Activated CD4-positive, alpha-beta T cell treated with anti-CD3 and anti-CD28 coated beads, Interleukin-2, Interleukin-4, amounts not matched to agents 100 ng/mL and 50 ng/mL, durations not matched to agents 16 hours and 8 hours (primary cell): ENCODE measurements at regions not wholly inside any gene's neighbourhood (a gene's known extent, or its start where the extent isn't known, plus 50 kb on each side); places are given as distances from the start of the nearest gene placed in this dataset.
"Not testable (repeated sequence)": the region's sequence is repeated elsewhere in the genome, so short reads cannot be mapped to it uniquely, and the experiment has no call there.

Experiments used
- DNase-seq: peaks from one replicate; pipeline ENCODE4 v3.0.0-alpha.2; 2020; ENCODE audit warnings: low spot score

DNA sequence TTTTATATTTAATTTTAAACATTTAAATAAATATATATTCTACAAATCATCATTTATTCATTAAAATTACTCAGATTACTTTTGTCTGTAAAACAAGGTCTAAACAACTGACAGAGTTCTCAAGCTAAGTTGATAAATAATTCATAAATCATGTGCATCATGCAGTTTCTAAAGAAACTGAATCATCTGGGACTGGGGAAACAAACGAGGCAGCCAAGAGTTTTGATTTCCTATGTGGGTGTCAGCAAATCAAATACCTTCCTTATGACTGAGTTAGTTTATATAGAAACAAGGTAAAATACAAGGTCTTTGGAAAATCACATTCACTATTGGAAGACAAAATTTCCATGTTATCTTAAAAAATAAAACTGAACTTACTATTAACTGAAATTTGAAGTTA is 149.9 kb upstream of the BEND6 start:
- no peak for DNase-seq

DNA sequence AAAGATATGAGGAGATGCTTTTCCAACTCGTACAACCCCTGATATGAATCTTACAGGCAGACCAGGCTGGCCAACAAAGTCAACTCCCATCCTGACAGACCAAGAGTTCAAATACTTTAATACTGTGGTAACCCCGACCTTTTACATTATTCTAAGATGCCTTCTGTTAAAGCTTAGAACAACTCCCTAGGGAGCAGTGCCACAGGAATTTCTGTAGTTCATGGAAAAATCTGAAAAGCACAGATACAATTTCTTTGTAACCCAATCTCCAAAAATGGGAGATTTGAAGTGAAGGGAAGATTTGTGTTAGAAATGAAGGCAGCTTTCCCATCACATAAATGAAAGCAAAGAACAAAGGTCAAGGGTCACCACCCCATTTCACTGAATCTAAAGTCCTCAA is 151.3 kb upstream of the BEND6 start:
- DNase-seq = no peak

DNA sequence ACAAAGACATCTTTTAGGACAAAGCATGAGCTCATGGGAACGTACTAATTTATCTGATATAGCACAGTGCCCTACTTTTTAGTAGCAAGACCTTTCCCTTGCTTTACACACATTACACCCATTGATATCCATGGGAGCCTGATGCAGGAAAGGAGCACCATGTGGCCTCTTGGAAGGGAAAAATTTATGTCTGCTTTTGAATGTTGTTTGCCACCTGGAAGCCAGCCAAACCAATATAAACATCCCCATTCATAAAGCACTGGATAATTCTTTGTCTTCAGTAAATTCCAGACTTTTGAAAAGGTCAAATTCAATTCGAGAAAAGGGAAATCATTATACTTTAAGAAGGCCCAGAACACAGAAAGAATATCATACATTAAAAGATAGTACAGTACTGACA is 152.3 kb upstream of the BEND6 start:
- no peak for DNase-seq

DNA sequence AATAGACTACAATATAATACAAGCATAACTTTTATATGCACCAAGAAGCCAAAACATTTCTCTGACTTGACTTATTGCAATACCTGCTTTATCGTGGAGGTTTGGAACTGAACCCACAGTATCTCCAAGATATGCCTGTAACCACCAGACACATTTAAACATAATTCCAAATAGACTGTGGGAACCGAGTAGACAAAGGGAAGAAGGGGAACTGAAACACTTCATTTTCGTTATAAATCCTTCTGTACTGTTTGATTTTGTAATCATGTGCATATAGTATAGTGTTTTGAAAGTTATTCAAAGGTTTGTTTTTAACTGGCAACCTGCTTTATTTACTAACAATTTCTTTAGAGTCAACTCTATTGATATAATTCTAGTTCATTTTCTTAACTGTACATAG is 154.9 kb upstream of the BEND6 start:
- DNase-seq = no peak

DNA sequence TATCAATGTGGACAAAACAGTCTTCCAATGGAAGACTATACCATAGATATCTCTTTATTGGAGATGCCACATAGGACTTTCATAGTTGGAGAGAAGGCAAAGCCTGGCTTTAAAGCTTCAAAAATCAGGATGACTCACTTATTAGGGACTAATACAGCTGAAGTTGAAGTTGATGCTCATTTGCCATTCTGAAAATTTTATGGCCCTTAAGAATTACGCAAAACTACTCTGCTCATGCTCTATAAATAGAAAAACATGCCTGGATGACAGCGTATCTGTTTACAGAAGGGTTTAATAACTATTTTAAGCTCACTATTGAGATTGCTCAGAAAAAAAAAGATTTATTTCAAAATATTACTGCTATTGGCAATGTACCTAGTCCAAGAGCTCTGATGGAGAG is 155.5 kb upstream of the DST start:
- DNase-seq = no peak

DNA sequence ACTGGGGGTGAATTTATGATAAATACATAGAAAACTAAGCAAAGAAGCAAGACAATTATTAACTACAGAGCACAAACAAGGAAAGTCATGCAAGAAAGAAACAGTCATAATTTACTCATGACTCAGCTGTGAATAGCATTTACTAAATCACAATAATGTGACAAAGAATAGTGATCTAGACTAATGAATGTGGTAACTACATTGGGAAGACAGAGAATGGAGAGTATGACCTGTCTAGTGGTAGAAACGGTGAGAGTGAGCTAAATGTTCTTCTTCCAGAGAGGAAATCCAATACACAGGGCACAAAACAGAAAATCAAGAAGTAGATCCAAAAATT is 153.5 kb upstream of the DST start:
- no peak for DNase-seq

DNA sequence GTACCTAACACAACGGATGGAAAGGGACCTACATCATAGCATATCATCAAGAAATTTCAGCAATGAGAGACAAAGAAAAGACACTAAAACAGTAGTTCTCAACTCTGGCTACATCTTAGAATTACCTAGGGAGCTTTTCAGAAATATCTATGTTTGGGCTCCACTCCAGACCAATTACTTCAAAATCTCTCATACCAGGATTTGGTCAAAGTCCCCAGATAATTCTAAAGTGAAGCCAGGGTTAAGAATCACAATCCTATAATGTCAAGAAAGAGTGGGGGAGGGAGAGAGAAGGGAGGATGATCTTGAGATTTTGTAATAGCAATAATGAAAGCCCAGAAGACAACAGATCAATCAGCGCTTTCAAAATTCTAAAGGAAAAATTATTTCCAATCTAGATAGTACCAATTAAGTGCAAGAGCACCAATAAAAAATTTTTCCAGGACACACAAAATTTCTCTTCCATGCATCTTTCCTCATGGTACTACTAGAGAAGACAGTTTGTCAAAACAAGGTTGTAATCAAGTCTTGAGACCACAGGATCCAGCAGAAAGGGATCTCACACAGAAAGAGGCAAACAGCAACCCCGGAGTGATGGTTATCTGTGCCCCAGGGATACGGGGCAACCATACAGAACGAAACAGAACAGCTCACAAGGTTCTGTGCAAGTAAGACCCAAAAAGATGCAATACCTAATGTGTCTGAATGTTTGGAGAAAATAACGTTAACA is 152.9 kb upstream of the DST start:
- DNase-seq = no peak

DNA sequence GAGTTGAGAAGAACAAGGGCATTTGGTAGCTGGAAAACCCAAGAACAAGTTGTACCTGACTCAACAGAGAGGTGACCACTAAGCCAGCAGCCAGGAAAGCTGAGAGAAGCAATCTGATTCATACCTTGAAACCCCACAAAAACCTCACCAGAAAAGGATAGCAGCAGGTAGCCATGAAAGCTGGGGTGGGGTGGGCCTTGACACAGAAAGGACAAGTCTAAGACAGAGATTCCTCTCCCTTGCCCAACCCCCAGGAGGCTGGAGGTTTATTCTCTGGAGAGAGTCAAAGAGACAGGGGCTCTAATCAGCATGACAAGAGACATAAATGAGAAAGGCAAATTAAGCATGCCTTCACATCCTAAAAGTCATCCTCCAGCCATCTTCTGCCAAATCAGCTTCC is 151.7 kb upstream of the DST start:
- DNase-seq = no peak

DNA sequence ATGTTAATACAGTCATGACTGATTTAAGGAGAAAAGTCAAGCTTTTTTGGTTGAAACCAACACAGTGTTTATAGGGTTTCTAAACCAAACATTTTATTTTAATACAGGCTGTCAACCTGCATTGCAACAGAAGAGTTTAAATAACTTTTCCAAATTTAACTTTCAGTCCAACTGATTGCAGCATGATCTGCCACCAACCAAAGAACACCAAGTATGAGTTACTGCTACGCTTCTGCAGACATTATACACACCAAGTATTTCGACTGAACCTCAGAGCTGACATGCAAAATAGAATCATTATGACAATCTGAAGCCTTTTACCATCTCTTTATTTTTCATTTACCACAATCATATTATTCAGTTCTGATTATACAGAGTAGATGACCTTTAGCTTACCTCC is 151.2 kb upstream of the DST start:
- DNase-seq = no peak

DNA sequence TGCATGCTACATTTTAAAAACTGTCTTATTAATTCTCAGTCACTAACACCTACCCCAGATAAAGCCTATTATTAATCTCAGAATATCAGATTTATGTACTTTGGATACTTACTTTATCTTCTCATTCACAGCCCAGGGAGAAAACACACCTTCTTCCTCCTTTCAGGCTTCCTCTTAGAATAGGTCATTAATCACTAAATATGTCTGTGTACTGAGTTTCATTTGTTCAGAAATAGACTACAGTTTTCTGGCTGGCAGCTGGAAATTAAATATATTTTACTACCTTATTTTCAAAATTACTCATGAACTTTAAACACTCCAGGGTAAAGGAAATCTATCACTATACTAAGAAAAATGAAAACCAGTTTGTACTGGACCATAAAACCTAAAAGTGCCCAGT is 147.7 kb upstream of the DST start:
- DNase-seq = no peak

DNA sequence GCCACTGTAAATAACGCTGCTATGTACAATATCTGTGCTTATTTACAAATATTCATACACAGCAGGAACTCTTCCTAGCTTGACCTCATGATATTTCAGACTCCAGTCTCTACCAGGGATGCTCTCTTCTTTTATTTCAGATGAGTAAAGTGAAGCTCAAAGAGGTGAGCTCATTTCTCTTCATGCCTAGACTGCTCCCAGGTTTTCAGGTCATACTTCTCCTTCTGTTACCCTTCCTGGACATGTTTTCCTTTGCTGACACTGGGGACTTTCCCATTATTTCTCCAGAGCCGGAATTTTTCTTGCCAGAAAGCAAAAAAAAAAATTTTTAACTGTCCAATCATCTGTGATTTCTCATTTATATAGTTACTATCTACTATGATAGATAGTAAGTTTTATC is 147.2 kb upstream of the DST start:
- DNase-seq = no peak

DNA sequence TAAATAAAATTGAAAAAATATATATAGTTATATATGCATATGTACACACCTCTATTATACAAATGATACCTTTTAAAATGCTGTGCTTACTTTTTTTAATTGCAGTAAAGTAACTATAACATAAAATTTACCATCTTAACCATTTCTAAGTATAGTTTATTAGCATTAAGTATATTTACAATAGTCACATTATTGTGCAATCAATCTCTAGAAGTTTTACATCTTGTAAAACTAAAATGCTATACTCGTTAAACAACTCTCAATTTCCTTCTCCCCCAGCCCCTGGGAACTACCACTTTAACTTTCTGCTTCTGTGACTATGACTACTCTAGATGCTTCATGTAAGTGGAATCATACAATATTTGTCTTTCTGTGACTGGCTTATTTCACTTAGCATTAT is 146.7 kb upstream of the DST start:
- no peak for DNase-seq

DNA sequence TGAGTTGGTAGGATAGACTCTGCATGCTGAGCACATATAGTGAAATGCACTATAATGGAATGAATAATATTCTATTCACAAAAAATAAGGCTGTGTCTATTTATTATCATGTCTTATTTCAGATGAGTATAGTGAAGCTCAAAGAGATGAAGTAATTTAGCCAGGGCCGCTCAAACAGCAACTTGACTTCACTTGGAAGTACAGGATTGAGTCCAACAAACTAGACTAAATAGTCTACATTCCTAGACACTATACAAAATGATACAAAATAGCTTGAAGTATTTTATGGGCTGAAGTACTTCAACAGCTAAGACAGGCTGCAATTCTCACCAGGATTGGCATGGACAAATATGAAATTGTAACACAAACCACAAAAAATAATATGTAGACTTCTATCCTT is 144.5 kb upstream of the DST start:
- DNase-seq = no peak

DNA sequence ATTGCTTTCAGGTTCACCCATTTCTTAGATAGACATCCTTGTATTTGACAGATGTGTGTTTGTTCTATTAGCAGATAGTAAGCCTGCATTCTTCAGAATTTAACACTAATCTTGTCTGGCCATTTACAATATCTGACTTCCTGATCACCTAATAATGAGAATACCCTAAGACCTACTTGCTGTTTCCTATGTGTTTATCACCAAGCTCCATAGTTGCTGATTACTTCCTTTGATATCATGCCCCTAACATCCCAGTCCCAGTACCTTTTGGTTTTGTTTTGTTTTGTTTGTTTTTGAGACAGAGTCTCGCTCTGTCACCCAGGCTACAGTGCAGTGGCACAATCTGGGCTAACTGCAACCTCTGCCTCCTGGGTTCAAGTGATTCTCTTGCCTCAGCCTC is 143.6 kb upstream of the DST start:
- DNase-seq = no peak

DNA sequence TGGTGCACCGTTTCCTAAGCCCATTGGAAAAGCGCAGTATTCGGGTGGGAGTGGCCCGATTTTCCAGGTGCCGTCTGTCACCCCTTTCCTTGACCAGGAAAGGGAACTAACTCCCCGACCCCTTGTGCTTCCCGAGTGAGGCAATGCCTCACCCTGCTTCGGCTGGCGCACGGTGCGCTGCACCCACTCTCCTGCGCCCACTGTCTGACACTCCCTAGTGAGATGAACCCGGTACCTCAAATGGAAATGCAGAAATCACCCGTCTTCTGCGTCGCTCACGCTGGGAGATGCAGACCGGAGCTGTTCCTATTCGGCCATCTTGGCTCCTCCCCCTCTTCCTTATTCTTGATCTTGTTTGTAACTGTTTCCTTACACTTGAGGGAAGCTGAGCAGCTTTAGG is 142.8 kb upstream of the DST start:
- not testable (repeated sequence) for DNase-seq

DNA sequence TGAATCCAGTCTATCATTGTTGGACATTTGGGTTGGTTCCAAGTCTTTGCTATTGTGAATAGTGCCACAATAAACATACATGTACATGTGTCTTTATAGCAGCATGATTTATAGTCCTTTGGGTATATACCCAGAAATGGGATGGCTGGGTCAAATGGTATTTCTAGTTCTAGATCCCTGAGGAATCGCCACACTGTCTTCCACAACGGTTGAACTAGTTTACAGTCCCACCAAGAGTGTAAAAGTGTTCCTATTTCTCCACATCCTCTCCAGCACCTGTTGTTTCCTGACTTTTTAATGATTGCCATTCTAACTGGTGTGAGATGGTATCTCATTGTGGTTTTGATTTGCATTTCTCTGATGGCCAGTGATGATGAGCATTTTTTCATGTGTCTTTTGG is 137.4 kb upstream of the DST start:
- not testable (repeated sequence) for DNase-seq

DNA sequence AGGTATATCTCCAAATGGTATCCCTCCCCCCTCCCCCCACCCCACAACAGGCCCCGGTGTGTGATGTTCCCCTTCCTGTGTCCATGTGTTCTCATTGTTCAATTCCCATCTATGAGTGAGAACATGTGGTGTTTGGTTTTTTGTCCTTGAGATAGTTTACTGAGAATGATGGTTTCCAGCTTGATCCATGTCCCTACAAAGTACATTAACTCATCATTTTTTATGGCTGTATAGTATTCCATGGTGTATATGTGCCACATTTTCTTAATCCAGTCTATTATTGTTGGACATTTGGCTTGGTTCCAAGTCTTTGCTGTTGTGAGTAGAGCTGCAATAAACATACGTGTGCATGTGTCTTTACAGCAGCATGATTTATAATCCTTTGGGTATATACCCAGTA is 135.8 kb upstream of the DST start:
- DNase-seq = not testable (repeated sequence)

DNA sequence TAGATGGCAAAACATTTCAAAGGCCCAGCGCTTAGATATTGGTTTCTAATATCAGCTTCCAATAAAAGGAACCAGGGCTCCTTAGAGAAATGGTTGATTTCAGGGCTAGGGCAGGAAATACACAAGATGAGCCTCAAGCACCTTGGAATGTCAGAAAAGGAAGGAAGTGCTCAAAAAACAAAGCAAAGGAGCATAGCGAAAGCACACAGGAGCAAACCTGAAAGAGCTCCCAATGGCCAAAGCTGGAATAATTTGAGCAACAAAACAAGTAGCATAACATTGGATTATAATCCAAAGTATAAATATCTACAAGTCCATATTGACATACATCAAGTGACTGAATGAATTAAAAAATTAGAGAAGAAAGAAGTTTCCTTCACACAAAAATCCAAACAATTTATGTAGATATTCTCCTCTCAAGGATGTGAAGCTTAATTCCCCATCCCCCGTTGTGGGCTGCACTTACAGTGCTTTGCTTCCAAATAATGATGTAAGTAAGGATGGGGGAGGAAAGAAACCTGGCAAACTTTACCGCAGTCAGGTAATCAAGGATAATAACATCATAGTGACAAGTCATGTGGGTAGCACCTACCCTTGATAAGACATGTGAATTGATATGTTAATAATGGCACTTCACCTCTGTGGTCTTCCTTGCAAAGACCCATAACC is 132.9 kb upstream of the DST start:
- DNase-seq = no peak

DNA sequence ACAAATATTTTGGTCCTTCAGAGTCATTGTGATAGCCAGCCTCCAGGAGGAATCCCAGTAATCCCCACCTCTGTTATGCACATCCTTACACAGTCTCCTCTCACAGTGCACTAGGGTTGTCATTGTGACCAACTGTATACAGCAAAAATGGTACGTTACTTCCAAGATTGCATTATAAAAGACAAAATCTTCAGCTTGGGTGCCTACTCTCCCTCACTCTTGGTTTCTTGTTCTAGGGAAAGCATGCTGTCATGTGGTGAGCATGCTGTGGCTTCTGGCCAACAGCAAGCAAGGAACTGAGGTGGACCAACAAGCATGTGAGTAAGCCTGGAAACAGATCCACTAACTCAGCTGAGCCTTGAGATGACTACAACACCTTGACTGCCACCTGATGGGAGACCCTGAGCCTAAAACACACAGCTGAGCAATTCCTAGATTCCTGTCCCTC is 130.1 kb upstream of the DST start:
- DNase-seq = no peak

DNA sequence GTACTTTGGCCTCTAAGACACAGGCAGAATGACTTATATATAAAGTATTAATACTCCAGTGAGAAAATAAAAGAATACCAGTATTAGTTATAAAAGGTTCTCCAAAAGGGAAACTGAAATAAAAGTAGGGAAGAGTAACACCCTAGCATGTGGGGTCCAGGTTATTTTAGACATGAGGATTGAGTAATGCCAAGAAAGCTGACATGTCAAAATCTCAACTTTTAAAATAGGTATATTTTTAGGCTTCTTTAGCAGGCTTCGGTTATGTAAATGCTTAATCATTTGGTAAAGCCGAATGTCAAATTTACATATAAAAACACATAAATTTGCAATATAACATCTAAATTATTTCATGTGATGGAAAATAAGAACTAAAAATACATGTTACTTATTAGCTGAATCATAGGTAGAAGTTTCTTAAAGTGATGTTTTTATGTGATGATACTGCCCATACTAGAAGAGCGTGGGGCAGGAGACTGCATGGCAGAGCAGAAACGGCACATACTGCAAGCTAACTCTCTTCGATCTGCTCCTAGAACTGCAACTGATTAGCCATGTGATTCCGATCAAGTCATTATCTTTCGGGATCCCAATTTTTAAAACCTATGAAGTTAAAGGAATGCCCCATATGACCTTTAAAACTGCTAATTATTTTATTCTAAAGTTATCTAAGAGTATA is 129.4 kb upstream of the DST start:
- no peak for DNase-seq

DNA sequence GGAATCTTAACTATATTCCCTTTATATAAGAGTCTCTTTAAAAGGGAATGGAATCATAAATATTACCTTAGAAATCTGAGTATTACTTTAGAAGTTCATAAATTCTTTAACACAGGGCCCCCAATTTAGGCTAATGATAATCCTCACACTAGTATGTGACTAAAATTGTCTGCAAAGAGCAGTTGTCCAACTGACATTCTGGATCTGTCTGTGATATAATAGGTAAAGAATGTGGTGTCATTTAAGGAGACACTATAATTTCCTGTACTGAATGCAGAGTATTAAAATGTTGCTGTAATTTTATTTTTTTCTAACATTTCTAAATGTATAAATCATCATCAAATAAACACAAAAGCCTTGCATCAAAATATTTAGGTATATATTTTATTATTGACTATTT is 128.5 kb upstream of the DST start:
- no peak for DNase-seq

DNA sequence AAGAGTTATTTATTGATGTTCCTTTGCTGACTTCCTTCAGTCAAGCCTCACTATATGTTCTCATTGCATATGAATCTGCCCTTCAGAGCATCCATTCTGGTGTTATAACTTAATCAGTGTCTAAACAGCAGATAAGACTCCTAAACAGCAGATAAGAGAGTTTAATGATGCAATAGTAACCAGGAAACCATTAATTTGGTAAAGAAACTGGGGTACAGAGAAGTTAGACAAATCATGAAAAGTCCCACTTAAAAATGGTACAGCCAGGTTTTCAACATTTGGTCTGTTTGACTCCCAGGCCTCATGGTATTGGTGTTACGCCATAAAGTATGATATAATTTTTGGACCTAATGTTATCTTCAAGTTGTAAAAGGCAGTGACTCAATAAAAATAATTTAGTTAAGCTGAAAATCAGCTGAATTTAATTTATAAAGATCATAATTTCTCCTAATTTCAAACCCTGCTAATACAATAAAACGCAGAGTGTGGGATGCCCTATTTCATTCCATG is 127.4 kb upstream of the DST start:
- DNase-seq = no peak

DNA sequence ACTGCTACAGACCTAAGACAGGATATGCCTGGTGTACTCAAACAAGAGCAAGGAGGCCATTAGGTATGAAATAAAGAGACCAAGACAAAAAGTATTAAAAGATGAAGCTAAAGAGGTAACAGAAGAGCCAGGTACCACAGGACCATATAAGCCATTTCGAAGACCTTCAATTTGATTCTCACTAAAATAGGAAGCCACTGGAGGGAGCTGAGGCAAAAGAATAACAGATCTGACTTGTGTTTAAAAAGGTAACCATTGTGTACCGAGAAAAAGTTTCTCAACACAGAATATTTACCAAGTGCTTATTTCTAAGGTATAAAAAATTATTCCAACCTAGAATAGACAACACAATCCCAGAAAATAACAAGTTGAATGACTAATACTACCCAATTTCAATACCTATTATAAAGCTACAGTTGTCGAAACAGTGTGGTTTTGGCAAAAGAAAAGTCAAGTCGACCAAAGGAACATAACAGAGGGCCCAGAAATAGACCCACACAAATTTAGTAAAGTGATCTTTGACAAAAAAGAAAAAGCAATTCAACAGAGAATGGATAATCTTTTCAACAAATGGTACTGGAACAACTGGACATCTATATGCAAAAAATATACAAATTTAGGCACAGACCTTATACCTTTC is 125.3 kb upstream of the DST start:
- DNase-seq = no peak
